NCI-H446 treated with DMSO at 0.1 percent for 48 hours (cell line): ENCODE measurements at regions not wholly inside any gene's neighbourhood (a gene's known extent, or its start where the extent isn't known, plus 50 kb on each side); places are given as distances from the start of the nearest gene placed in this dataset.
"Not testable (repeated sequence)": the region's sequence is repeated elsewhere in the genome, so short reads cannot be mapped to it uniquely, and the experiment has no call there.

Source experiments
- DNase-seq: peaks from one replicate; lab custom pipeline; 2025; lab: John Stamatoyannopoulos, UW

DNA sequence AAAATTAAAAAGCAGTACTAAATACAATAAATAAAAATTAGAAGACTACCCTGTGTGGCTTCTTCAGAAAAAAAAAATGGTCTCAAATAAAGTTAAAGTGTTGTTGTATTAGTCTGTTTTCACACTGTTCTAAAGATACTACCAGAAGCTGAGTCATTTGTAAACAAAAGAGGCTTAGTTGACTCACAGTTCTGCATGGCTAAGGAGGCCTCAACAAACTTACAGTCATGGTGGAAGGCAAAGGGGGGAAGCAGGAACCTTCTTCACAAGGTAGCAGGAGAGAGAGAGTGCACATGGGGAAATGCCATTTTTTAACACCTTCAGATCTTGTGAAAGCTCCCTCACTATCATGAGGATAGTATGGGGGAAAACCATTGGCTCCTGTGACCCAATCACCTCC lies 612.8 kb downstream of the RNF144A start:
- DNase-seq, result no peak

DNA sequence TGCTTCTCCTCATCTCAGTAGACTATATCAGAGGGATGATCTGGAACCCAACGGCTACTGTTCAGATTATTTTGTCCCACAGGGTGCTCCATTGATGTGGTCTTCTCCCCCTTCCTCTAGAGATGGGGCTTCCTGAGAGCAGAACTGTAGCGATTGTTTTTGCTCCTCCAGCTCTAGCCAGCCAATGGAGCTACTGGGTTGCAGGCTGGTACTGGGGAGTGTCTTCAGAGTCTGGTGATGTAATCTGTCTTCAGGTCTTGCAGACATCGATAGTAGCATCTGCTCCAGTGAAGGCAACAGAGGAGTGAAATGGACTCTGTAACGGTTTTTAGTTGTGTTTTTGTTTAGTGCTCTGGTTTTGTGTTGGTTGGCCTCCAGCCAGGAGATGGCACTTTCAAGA lies 621.9 kb downstream of the RNF144A start:
- DNase-seq, result no peak

DNA sequence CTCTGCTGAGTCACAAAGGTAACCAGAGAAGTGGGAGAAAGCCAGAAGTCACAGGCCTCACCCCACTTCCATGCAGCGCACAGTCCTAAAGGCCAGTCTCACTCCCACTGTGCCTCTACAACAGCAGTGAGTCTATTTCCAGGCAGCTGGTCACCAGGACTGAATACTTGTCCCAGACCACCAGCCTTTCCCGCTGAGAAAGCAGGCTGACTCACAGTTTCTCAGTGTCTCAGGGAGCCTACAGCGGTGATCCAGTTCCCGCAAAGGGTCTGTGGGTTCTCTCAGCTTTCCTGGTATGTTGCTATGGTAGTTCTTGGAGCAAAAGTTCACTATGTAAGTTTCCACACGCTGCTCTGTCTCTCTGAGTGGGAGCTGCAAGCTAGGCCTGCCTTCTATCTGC lies 622.5 kb downstream of the RNF144A start:
- no peak for DNase-seq

DNA sequence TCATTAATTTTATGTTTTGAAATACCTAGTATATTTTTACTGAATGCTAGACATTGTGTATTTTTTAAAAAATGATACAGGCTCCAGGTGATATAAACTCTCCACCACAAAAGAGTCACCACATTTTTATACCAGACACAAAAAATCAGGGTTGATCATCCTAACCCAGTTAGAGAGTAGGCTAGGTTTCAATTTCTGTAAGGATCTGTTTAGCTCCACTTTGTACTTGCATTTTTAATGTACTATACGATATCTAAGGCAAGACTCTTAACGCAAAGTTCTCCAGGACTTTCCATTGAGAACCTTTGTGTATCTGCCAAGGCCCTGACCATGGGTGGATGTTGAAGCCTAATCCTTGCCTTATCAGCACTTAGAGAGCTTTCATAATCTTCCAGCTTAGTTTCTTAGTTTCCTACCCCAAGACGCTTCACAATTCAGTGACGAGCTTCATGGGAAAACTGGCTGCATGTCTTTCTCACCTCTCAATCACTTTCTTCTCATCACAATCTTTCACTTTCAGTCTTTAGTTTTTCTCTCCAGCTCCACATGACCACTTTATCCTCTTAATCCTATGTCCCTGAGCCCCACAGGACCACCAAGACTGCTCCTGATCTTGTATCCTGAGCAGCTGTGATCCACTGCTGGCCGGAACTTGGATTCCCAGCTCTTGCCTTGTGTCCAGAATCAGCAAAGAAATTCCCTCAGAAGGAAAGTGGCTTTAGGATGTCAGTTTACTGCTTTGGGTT lies 635.8 kb downstream of the RNF144A start:
- DNase-seq, result no peak

DNA sequence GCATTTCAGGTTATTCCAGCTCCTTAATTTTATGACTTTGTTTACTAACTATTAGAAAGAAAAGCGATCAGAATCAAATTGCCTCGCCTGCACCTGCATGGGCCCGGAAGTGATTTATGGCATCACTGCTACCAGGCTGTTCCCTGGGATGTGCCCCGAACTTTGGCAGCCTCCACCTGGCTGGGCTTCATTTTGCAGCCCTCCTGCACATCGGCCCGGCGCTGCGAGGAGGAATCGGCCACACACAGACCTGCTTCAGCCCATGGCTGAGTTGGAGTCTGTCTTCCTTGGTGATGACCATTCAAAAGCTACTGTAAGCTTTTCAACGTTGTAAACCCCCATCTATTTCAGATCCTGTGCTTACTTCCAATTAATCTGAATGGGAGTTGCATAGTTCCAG lies 638.0 kb downstream of the RNF144A start:
- no peak for DNase-seq

DNA sequence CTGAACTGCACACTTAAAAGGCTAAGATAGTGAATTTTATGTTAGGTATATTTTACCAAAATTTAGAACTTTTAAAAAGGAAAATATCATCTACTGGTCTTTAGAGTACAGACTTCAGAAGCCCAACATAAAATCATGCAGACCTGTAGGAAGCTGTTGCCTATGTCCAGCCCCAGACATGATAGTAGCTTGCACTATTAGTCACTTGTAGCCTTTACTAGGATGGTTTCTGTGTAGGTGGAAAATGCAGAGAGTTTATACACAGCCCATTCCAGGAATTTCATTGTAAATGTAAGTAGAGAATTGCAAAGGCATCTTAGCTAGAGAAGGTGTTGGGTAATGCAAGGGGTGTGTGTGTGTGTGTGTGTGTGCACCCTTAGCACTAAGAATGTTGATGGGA lies 640.2 kb downstream of the RNF144A start:
- DNase-seq, result no peak

DNA sequence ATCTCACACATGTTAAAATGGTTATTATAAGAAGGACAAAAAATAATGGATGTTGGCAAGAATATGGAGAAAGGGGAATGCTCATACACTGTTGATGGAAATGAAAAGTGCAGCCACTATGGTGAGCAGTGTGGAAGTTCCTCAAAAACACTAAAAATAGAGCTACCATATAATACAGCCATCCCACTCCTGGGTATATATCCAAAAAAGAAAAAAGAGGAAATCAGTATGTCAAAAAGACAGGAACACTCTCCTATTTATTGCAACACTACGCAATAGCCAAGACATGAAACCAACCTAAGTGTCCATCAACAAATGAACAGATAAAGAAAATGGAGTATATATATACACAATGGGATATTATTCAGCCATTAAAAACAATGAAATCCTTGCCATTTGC lies 642.6 kb downstream of the RNF144A start:
- DNase-seq, result no peak

DNA sequence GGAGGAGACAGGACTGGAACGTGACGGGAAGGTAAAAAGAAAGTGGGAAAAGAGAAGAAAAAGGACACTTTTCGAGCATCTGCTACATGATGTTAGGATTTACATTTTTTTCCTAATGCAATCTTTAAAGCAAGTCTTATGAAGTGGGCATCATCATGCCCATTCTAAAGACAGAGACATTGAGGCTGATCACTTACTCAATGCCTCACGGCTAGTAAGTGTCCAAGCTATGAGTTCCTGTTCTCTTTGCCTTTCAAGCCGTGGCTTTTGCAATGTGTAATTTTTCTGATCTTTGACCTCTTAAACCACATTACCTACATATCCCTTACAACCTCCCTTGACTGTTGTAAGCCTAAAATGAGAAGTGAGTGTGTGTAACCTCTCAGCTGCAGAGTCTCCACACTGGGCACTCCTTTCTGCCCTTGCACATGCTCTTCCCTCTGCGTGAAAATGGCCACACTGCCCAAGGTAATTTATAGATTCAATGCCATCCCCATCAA lies 649.2 kb downstream of the RNF144A start:
- no peak for DNase-seq

DNA sequence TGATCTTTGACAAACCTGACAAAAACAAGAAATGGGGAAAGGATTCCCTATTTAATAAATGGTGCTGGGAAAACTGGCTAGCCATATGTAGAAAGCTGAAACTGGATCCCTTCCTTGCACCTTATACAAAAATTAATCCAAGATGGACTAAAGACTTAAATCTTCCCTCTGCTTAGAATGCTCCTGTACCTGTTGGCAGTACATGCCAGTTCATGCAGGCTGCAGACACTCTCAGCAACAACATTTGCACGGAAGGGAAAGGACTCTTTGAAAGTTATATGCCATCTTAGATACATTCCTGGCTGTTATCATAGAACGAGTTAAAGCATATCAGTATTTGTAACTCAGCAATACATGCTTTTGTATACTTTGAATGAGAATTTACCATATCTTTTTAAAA lies 649.9 kb downstream of the RNF144A start:
- not testable (repeated sequence) for DNase-seq

DNA sequence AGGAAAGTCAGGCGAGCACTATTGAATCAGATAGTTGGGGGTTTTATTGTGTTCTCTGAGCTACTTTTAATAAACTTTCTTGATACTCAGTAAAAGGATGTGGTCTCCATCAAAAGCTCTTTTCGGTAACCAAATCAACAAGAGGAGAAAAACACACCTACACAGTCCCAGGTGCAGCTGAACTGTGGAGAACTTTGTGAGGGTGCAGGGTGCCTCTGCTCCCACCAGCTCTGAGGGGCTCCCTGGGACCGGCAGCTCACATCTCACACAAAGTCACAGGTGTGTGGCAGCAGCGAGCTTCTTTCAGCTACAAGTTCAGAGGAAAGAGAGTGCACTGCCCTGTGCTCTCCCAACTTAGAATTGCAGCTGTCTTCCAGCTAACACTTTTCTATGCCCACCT lies 650.4 kb downstream of the RNF144A start:
- DNase-seq, result no peak

DNA sequence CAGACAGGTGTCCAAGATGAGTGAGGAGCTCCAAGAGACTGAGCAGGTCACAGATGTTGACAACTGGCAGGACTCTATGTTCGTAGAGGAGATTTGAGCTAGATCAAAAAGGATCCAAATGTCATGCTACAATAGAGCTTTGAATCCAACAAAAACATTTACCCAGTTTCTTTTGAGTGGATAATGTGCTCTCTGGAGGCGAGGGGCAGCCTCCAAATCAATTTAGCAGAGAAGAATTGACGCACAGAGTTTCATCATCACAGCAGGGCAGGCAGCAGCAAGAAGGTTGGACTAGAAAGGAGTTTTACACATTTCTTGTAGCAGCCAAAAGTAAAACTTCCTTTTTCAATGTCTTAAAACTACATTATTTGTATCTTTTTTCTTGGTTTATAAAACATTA lies 653.0 kb downstream of the RNF144A start:
- DNase-seq, result no peak

DNA sequence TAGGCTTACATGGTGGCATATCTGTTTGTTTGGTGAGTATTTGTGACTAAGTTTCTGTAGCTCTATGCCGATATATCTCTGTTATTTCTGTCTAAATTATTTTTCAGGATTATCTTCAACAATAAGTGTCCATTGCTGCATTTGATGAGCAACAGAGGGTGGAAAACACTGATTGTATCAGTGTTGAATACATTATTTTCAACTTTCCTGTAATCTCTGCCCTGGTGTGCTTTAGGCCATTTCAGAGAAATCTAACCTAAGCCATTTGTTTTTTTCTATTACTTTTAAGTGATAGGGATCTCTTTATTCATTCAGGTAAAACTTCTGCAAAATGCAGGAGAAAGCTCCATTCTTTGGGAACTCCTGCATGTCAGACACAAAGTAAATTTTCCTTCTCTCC lies 654.5 kb downstream of the RNF144A start:
- DNase-seq, result no peak

DNA sequence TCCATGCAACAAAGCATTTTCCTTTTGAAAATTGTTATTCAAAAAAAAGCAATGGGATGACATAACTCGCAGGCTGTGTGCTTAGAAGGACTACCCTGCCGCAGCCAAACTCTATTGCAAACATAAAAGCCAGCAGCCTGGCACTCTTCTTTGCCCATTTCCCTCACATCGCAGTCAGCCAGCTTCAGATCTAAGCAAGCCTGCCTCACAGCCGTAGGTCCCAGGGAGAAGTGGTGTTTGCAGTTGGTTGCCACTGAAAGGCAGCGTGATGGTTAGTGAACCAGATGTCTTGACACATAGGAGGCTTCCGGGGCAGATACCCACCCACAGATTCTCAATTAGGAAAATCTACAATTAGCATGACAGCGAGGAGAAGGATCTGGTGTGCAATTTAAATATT lies 655.2 kb downstream of the RNF144A start:
- DNase-seq, result no peak

DNA sequence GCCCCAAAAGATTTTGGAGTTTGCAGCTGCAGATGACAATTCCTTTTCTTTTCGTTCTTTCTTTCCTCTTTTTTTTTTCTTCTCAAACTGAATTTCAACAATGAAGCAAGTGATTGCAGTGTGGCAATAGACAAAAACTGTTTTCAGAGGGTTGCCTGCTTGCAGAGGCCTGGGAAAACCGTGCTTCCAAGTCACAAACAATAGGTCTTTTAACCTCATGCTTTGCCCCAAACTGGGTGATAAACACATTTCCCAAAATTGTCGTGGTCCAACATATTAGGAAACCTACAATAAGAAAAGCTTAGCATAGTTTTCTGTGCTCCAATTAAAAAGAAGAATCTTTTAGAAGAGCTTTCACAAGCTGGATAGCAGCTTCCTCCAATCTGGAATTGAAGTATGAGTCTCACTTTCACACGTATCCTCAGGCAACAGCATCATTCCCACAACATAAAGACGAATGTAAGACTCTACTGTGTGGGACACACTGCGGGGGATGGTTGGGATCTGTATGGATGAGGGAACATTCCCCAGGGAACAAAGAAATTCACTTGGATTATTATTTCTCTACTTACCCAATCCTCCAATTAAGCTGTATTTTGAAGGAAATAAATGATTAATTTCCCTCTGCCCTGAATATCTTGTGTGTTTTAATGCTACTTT lies 656.1 kb downstream of the RNF144A start:
- no peak for DNase-seq

DNA sequence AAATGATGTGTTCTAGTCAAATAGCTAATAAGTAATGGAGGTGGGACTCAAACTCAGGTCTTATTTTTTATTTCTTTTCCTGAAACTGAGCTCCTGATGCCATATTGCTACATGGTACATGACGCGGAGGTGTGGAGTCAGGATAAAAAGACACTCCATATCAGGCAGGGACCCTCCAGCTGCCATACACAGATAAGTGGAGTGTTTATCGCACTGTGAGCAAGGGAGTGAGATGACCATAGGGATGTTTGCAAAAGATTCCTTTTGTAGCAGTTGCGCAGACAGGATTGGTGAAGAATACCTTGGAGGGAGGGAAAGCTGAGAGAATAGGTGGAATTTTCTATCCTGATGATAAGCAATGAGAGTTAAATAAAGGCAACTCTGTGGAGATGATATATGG lies 657.2 kb downstream of the RNF144A start:
- no peak for DNase-seq

DNA sequence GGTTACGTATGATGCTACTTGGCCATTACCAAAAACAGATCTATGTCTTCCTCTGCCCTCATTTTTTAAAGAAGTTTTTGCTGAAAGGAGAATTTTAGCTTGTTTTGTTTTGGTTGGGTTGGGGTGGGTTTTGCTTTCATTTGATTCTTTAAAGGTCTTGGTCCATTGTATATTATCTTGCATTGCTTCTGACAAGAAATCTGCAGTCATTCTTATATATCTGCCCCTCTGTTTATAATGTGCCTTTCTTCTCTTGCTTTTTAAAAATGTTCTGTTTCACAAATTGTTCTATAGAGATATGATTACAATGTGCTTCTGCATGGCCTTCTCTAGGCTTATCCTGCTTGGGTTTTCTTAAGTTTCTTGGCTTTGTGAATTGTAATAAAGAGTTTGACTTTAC lies 660.6 kb downstream of the RNF144A start:
- DNase-seq, result no peak

DNA sequence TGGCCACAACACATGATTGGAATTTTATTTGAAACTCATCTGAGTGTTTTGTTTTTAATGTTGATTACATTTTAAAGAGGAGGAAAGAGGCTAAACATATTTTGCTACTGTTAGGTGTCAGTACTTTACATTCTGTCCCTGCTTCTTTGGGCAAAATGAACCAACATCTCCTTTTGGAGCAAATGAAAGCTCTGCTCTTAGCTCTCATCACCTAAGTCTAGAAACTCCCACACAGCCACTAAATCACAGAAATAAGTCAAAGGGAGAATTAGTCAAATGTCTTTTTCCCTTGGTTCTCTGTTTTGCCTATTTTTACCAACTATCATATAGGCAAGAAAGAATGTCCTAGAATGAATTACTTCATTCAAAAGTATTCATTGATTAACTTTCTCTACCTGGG lies 666.8 kb downstream of the RNF144A start:
- DNase-seq, result no peak

DNA sequence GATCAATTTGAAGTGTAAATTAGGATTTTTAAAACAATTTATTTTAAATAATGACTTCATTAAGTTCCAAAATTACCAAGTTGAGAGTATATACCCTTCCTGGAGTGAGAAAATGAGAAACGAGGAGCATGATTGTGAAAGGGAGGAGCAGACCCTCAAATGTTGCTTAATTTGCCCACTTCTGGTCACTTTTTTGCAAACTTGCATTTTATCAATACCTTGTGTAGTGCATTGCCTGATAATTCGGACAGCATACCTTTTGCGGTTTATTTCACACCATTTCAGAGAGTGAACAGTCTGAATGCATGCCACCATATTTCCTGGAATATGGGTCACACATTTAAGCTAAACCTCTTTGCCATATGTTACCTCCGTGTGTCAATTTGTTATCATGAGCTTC lies 669.7 kb downstream of the RNF144A start:
- no peak for DNase-seq

DNA sequence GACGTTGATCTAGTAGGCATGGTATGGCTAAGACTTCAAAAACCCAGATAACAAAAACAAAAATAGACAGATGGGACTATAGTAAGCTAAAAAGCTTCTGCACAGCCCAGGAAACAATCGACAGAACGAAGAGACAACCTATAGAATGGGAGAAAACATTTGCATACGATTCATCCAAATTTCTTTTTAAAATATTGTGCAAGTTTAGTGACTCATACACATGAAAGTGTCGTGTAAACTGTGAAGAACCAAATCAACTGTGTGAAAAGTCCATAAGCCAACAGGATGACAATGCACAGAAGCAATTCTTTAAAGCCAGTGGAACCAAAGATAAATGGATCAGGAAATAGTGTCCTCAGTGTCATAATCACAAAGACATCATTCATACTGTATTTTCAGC lies 671.1 kb downstream of the RNF144A start:
- no peak for DNase-seq

DNA sequence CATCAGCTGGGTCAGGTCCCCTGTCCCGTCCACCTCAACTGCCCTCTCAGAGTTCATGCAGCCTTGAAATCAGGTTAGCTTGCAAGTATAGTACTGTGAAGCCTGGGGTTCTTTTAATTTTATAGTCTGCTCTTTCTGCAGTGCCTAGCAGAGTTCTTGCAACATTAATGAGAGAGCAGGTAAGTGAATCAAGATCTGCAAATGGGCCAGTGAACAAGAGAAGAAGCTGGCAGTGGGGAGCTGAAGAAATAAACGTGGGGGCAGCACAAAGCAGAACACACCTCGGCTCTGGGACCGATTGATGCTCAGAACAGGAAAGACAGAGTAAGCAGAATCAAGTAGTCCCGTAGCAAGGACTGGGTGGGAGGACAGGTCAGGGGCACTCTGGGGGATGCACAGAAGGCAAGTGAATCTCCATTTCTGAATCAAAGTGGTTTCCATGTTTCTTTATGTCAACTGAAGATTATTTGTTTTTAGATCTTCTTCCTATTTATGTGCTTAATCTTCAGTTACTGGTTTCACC lies 675.5 kb downstream of the RNF144A start:
- DNase-seq, result no peak

DNA sequence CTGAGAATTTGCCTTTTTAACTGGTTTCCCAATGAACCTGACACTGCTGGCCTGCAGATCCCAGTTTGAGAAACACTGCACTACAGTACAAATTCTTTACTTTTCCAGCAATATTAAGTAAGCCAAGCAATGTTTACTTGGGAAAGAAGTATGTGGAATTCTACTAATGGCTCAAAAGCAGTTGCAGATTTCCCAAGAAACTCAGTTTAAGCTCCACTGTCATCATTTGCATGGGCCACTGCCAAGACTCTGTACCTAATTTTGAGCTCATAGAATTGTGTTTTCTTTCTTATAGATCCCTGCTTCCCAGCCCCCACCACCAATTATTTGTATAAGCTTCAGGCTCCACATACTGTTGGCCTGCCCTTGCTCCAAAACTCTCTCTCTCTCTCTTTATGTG lies 676.1 kb downstream of the RNF144A start:
- DNase-seq, result no peak

DNA sequence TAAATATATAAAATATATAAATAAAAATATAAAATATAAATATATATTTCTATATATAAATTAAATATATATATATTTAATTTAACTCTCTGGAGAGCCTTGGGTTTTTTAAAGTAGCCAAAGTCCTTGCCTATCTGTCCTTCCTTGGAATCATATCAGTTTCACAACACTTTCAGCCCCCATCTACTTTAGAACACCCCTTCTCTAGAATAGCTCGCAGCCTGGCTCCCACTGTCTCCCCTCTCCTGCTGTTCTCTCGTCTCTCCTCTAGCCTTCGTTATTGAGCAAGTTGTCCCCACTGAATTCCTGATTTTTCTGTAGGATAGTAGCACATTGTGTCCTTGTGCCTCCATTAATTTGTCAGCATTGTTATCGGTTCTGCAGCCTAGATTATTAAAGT lies 677.0 kb downstream of the RNF144A start:
- DNase-seq, result no peak

DNA sequence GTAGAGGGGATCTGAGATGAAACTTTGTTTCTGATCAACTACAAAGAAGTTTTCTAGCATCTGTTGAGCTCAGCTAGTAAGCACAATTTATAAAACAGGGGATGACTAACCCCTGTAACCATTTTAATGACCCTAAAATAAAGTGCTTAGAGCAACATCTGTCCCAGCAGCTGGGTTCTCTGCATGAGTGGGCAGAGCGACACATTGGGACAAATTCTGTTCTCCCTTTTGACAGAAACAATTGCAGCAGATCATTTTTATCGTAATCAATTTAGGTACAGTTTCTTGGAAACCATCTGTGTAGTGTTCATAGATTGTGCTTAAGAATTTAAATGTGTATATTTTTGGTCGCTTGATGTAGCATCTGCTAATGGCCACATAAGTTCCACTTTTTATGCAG lies 678.0 kb downstream of the RNF144A start:
- DNase-seq, result no peak

DNA sequence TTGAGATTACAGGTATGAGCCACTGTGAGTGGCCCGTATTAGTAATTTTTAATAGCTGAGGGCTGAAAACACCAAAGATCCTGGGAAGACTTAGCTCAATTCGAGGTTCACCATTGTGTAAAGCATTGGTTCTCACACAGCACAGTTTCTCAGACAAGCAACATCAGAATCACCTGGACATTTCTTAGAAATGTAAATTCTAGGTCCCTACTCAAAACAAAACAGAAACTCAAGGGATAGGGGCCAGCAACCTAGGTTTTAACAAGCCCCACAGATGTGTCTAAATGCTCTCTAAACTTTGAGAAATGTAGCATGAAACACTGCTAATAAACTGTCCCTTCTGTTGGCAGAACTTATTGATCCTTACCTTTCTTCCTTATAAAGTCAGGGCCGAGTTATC lies 681.2 kb downstream of the RNF144A start:
- no peak for DNase-seq
